ENCODE measurements at regions not wholly inside any gene's neighbourhood (a gene's known extent, or its start where the extent isn't known, plus 50 kb on each side); places are given as distances from the start of the nearest gene placed in this dataset.

- no peak for TF ChIP-seq CTCF (IDR thresholded peaks at IDR 0.05)
- no peaks in the 10 kb centered on the region for H3K9me3 ChIP-seq (ENCODE audit: control insufficient read depth, low read length)
- H3K4me3 ChIP-seq (ENCODE audit: low read depth, low read length): no peak overlapping the region
- H3K4me2 ChIP-seq (ENCODE audit: low read length): no peak overlapping the region
- H3K4me1 ChIP-seq: no peaks in the 10 kb centered on the region
- H3K27ac ChIP-seq: no peak overlapping the region
- H3K27me3 ChIP-seq (ENCODE audit: control insufficient read depth, insufficient read depth, low read length): no peaks in the 10 kb centered on the region
- no peaks in the 10 kb centered on the region for H3K79me2 ChIP-seq
- H3K9ac ChIP-seq: no peak overlapping the region
- H3K36me3 ChIP-seq (ENCODE audit: control insufficient read depth, insufficient read depth, low read length): no peaks in the 10 kb centered on the region
- H2AFZ ChIP-seq: no peak overlapping the region
These were observed 133.5 kb upstream of the B3GAT1 start for GRCh38 chr11:134545521-134545920.

- no peaks in the 10 kb centered on the region for H3K36me3 ChIP-seq (ENCODE audit: control insufficient read depth, insufficient read depth, low read length)
- no peaks in the 10 kb centered on the region for H3K9me3 ChIP-seq (ENCODE audit: control insufficient read depth, low read length)
- no peak for TF ChIP-seq CTCF (IDR thresholded peaks at IDR 0.05)
- no peaks in the 10 kb centered on the region for H3K27me3 ChIP-seq (ENCODE audit: control insufficient read depth, insufficient read depth, low read length)
- H3K4me3 ChIP-seq (ENCODE audit: low read depth, low read length): no peak overlapping the region
- H2AFZ ChIP-seq: no peak overlapping the region
- no peaks in the 10 kb centered on the region for H3K79me2 ChIP-seq
- H3K4me2 ChIP-seq (ENCODE audit: low read length): no peak overlapping the region
- H3K4me1 ChIP-seq: no peaks in the 10 kb centered on the region
- H3K27ac ChIP-seq: no peak overlapping the region
- no peak overlapping the region for H3K9ac ChIP-seq
These were observed 132.2 kb upstream of the B3GAT1 start for GRCh38 chr11:134544095-134544815.

GRCh38 chr11:134543645-134544044 is 131.6 kb upstream of the B3GAT1 start:
- no peak overlapping the region for H2AFZ ChIP-seq
- no peaks in the 10 kb centered on the region for H3K79me2 ChIP-seq
- TF ChIP-seq CTCF (IDR thresholded peaks at IDR 0.05): no peak
- no peaks in the 10 kb centered on the region for H3K36me3 ChIP-seq (ENCODE audit: control insufficient read depth, insufficient read depth, low read length)
- H3K27me3 ChIP-seq (ENCODE audit: control insufficient read depth, insufficient read depth, low read length): no peaks in the 10 kb centered on the region
- H3K9ac ChIP-seq: no peak overlapping the region
- no peak overlapping the region for H3K27ac ChIP-seq
- H3K4me1 ChIP-seq: no peaks in the 10 kb centered on the region
- no peak overlapping the region for H3K4me3 ChIP-seq (ENCODE audit: low read depth, low read length)
- H3K9me3 ChIP-seq (ENCODE audit: control insufficient read depth, low read length): no peaks in the 10 kb centered on the region
- no peak overlapping the region for H3K4me2 ChIP-seq (ENCODE audit: low read length)

GRCh38 chr11:134543241-134543640 is 131.2 kb upstream of the B3GAT1 start:
- H2AFZ ChIP-seq: no peak overlapping the region
- no peak overlapping the region for H3K4me3 ChIP-seq (ENCODE audit: low read depth, low read length)
- no peaks in the 10 kb centered on the region for H3K9me3 ChIP-seq (ENCODE audit: control insufficient read depth, low read length)
- H3K36me3 ChIP-seq (ENCODE audit: control insufficient read depth, insufficient read depth, low read length): no peaks in the 10 kb centered on the region
- no peaks in the 10 kb centered on the region for H3K27me3 ChIP-seq (ENCODE audit: control insufficient read depth, insufficient read depth, low read length)
- H3K79me2 ChIP-seq: no peaks in the 10 kb centered on the region
- no peak overlapping the region for H3K4me2 ChIP-seq (ENCODE audit: low read length)
- H3K27ac ChIP-seq: no peak overlapping the region
- no peaks in the 10 kb centered on the region for H3K4me1 ChIP-seq
- TF ChIP-seq CTCF (IDR thresholded peaks at IDR 0.05): no peak
- no peak overlapping the region for H3K9ac ChIP-seq

Data from parathyroid adenoma (tissue), 2 donors.